ENCODE measurements at regions not wholly inside any gene's neighbourhood (a gene's known extent, or its start where the extent isn't known, plus 50 kb on each side); places are given as distances from the start of the nearest gene placed in this dataset.

DNA sequence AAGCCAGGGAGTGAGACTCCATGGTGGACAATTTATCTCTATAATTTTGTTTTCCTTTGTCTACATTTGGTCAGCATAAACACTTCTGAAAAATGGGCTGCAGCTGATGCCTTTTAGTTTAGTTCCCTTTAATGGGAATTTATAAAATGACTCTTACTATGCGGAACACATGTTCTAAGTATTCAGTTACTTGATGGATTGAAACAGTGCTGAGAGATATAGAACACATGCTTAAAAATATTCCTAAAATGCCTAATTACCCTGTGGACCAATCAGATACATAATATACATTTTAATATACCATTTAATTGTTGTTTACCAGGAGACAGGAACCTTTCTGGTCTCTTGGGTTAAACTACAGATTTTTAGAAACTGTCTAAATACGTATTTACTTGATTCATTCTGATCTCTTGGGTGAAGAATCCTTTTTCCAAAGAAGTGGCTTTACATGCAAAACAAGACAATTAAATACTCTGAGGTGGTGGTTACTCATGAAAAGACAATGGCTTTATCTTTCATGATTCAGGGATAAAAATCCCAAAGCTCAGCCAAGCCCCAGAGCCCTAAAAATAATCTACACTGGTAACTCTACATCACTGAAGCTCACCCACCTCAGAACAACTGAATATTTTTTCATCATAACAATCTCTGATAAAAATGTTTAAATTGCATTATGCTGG, 128.1 kb upstream of the SERTAD2 start:
- Histone ChIP-seq H3K18ac (ENCODE audit: low read length) (no peak overlapping the region), H3K56ac (ENCODE audit: low read length) (no peak overlapping the region), H2BK120ac (ENCODE audit: low read depth, low read length) (no peak overlapping the region), H3K23ac (ENCODE audit: low read length) (no peak overlapping the region), H3K79me1 (ENCODE audit: low read length) (no peaks in the 10 kb centered on the region), H3K4me2 (ENCODE audit: low read length) (no peak overlapping the region), H2BK5ac (ENCODE audit: low read length) (no peak overlapping the region), H3K9ac (ENCODE audit: low read length) (no peak overlapping the region), H3K4ac (ENCODE audit: low read depth, low read length) (no peak overlapping the region), H3K4me3 (ENCODE audit: low read length) (no peak overlapping the region), H4K5ac (ENCODE audit: low read length) (no peak overlapping the region), H3K27me3 (ENCODE audit: insufficient read depth, low read length, poor library complexity) (no peaks in the 10 kb centered on the region), H3K79me2 (ENCODE audit: control insufficient read depth, insufficient read depth, low read length) (no peaks in the 10 kb centered on the region), H2BK15ac (replicated peaks; ENCODE audit: low read depth) (no peak overlapping the region), H4K8ac (ENCODE audit: low read depth, low read length) (no peak overlapping the region), H3K27ac (ENCODE audit: low read depth, low read length) (no peak overlapping the region), H3K36me3 (ENCODE audit: control insufficient read depth, insufficient read depth, low read length) (no peaks in the 10 kb centered on the region), H2AK5ac (ENCODE audit: low read length) (no peak overlapping the region), H3K4me1 (ENCODE audit: control insufficient read depth, low read depth, low read length) (no peaks in the 10 kb centered on the region)
- no peak for DNase-seq
- no CpG with 5 or more reads among the region's 2 CpGs for WGBS (ENCODE audit: extremely low coverage, insufficient coverage, low lambda C conversion rate)

DNA sequence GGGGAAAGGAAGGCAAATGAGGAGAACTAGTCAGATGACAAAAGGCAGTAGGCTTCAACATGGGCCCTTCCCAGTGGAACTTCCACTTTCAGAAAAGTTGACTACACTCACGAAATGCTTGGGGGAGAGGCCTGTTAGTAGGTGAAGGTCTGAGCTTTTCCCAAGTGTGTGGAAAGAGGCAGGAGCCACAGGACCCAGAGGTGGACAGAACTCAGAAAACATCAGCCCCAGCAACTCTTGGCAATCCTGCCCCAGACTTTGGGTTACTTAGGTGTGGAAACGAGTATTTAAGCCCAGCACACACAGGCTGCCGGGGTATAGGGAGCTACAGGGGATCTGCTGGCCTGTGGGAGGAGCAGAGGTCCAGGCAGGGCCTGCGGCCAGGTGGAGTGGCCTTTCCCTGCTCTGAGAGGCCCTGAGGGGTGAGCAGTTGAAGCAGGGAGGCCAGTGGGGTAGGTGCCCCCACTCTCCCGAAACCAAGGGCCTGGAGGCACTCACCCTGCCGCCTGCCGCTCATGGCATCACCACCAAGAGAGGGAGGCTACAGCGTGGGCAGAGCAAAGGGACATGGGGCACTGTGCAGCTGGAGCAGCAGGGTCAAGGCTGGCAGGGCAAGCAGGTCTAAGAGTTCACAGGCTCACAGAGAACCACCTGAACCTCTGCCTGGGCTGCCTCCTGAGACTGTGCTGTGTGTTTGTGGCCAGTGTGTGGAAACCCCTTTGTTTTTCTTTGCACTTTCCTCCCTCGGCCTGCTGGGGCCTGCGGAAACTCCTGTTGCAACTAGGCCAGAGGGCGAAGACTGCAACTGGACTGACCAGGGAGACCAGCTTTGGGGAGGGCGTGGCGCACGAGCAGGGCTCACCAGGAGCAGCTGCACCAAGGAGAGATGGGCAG, 130.7 kb upstream of the SERTAD2 start:
- no peak for DNase-seq
- H3K36me3 ChIP-seq (ENCODE audit: control insufficient read depth, insufficient read depth, low read length), result no peaks in the 10 kb centered on the region
- no peak overlapping the region for H3K4ac ChIP-seq (ENCODE audit: low read depth, low read length)
- H3K27me3 ChIP-seq (ENCODE audit: insufficient read depth, low read length, poor library complexity), result no peaks in the 10 kb centered on the region
- H4K8ac ChIP-seq (ENCODE audit: low read depth, low read length), result no peak overlapping the region
- no peak overlapping the region for H2BK120ac ChIP-seq (ENCODE audit: low read depth, low read length)
- H2AK5ac ChIP-seq (ENCODE audit: low read length), result no peak overlapping the region
- no peaks in the 10 kb centered on the region for H3K4me1 ChIP-seq (ENCODE audit: control insufficient read depth, low read depth, low read length)
- no peak overlapping the region for H4K5ac ChIP-seq (ENCODE audit: low read length)
- H3K9ac ChIP-seq (ENCODE audit: low read length), result no peak overlapping the region
- H3K79me1 ChIP-seq (ENCODE audit: low read length), result no peaks in the 10 kb centered on the region
- H3K4me2 ChIP-seq (ENCODE audit: low read length), result no peak overlapping the region
- H3K79me2 ChIP-seq (ENCODE audit: control insufficient read depth, insufficient read depth, low read length), result no peaks in the 10 kb centered on the region
- no CpG with 5 or more reads among the region's 14 CpGs for WGBS (ENCODE audit: extremely low coverage, insufficient coverage, low lambda C conversion rate)
- H3K18ac ChIP-seq (ENCODE audit: low read length), result no peak overlapping the region
- no peak overlapping the region for H3K23ac ChIP-seq (ENCODE audit: low read length)
- no peak overlapping the region for H2BK5ac ChIP-seq (ENCODE audit: low read length)
- H3K27ac ChIP-seq (ENCODE audit: low read depth, low read length), result no peak overlapping the region
- H3K4me3 ChIP-seq (ENCODE audit: low read length), result no peak overlapping the region
- no peak overlapping the region for H3K56ac ChIP-seq (ENCODE audit: low read length)
- H2BK15ac ChIP-seq (replicated peaks; ENCODE audit: low read depth), result no peak overlapping the region

DNA sequence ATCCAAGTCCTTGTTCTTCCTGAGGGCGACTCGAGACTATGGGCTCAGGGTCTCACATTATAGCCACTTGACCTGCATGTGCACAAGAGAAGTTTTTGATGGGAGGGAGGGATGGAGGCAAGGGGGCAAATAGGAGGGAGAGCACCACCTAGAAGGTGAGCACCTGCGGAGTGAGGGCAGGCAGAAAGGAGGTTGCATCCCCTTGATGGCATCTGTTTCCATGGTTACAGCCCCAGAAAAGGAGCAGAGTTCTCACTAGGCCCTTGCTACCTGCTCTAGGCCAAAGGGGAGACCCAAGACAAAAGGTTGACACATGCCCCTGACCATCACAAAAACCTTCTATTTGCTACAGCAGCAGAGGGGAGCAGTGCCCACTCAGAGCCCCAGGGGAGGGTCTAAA, 131.5 kb upstream of the SERTAD2 start:
- Histone ChIP-seq H4K8ac (ENCODE audit: low read depth, low read length) (no peak overlapping the region), H3K79me2 (ENCODE audit: control insufficient read depth, insufficient read depth, low read length) (no peaks in the 10 kb centered on the region), H2AK5ac (ENCODE audit: low read length) (no peak overlapping the region), H4K5ac (ENCODE audit: low read length) (no peak overlapping the region), H3K4ac (ENCODE audit: low read depth, low read length) (no peak overlapping the region), H3K4me1 (ENCODE audit: control insufficient read depth, low read depth, low read length) (no peaks in the 10 kb centered on the region), H3K4me3 (ENCODE audit: low read length) (no peak overlapping the region), H3K23ac (ENCODE audit: low read length) (no peak overlapping the region), H2BK15ac (replicated peaks; ENCODE audit: low read depth) (no peak overlapping the region), H3K36me3 (ENCODE audit: control insufficient read depth, insufficient read depth, low read length) (no peaks in the 10 kb centered on the region), H3K79me1 (ENCODE audit: low read length) (no peaks in the 10 kb centered on the region), H3K18ac (ENCODE audit: low read length) (no peak overlapping the region), H3K27ac (ENCODE audit: low read depth, low read length) (no peak overlapping the region), H2BK5ac (ENCODE audit: low read length) (no peak overlapping the region), H3K56ac (ENCODE audit: low read length) (no peak overlapping the region), H3K27me3 (ENCODE audit: insufficient read depth, low read length, poor library complexity) (no peaks in the 10 kb centered on the region), H2BK120ac (ENCODE audit: low read depth, low read length) (no peak overlapping the region), H3K4me2 (ENCODE audit: low read length) (no peak overlapping the region), H3K9ac (ENCODE audit: low read length) (no peak overlapping the region)
- WGBS (ENCODE audit: extremely low coverage, insufficient coverage, low lambda C conversion rate), result no CpG with 5 or more reads among the region's 3 CpGs
- DNase-seq, result no peak

DNA sequence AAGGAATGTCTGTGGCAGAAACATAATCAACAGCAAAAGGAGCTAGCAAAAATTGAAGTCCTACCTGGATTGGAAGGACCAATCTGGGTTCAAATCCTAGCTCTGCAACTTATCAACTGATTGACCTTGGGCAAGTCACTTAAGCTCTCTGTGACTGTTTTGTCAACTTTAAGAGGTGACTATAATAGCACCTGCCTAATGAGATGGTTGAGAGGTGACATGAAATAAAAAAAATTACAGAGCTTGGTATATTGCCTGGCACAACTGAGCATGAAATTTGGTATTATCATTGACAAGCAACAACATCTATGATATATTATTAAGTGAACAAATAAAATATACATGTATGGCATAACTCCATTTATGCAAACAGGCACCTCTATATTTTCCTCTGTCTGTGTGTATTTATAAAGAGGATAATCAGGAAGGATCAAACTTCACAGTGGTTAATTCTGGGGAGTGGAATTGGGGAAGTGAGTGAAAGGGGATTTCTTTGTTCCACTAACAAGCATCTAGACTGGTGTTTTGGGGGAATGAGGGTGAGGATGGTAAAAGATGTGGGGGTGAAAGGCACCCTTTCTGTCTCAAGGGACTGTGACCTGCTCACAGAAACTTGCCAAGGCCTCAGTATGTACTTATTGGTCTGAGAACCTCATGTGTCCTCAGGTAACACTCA, 132.8 kb upstream of the SERTAD2 start:
- Histone ChIP-seq H3K4me2 (ENCODE audit: low read length) (no peak overlapping the region), H3K27ac (ENCODE audit: low read depth, low read length) (no peak overlapping the region), H3K27me3 (ENCODE audit: insufficient read depth, low read length, poor library complexity) (no peaks in the 10 kb centered on the region), H4K5ac (ENCODE audit: low read length) (no peak overlapping the region), H3K18ac (ENCODE audit: low read length) (no peak overlapping the region), H4K8ac (ENCODE audit: low read depth, low read length) (no peak overlapping the region), H3K4me1 (ENCODE audit: control insufficient read depth, low read depth, low read length) (no peaks in the 10 kb centered on the region), H3K23ac (ENCODE audit: low read length) (no peak overlapping the region), H3K4ac (ENCODE audit: low read depth, low read length) (no peak overlapping the region), H2BK5ac (ENCODE audit: low read length) (no peak overlapping the region), H2BK120ac (ENCODE audit: low read depth, low read length) (no peak overlapping the region), H2AK5ac (ENCODE audit: low read length) (no peak overlapping the region), H3K36me3 (ENCODE audit: control insufficient read depth, insufficient read depth, low read length) (no peaks in the 10 kb centered on the region), H2BK15ac (replicated peaks; ENCODE audit: low read depth) (no peak overlapping the region), H3K4me3 (ENCODE audit: low read length) (no peak overlapping the region), H3K9ac (ENCODE audit: low read length) (no peak overlapping the region), H3K56ac (ENCODE audit: low read length) (no peak overlapping the region), H3K79me1 (ENCODE audit: low read length) (no peaks in the 10 kb centered on the region), H3K79me2 (ENCODE audit: control insufficient read depth, insufficient read depth, low read length) (no peaks in the 10 kb centered on the region)
- no peak for DNase-seq

DNA sequence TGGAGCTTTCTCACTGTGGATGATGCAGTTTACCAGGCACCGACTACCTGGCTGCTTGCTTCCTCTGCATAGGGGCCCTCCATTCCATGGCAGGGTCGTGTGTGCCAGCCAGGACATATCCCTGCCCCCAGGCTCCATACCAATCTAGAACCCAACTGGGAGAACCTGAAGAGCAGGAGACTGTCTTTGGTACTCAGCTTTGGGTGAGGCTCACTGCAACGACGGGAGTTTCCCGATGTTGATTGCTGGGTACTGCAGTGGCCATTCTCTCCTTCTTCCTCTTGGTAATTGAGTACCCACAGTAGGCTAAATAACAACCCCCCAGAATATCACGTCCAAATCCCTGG, 133.3 kb upstream of the SERTAD2 start:
- Histone ChIP-seq H3K18ac (ENCODE audit: low read length) (no peak overlapping the region), H4K5ac (ENCODE audit: low read length) (no peak overlapping the region), H2BK5ac (ENCODE audit: low read length) (no peak overlapping the region), H4K8ac (ENCODE audit: low read depth, low read length) (no peak overlapping the region), H3K4me3 (ENCODE audit: low read length) (no peak overlapping the region), H3K23ac (ENCODE audit: low read length) (no peak overlapping the region), H3K56ac (ENCODE audit: low read length) (no peak overlapping the region), H3K4me1 (ENCODE audit: control insufficient read depth, low read depth, low read length) (no peaks in the 10 kb centered on the region), H3K9ac (ENCODE audit: low read length) (no peak overlapping the region), H2BK15ac (replicated peaks; ENCODE audit: low read depth) (no peak overlapping the region), H3K36me3 (ENCODE audit: control insufficient read depth, insufficient read depth, low read length) (no peaks in the 10 kb centered on the region), H2BK120ac (ENCODE audit: low read depth, low read length) (no peak overlapping the region), H3K79me1 (ENCODE audit: low read length) (no peaks in the 10 kb centered on the region), H3K4ac (ENCODE audit: low read depth, low read length) (no peak overlapping the region), H2AK5ac (ENCODE audit: low read length) (no peak overlapping the region), H3K27me3 (ENCODE audit: insufficient read depth, low read length, poor library complexity) (no peaks in the 10 kb centered on the region), H3K27ac (ENCODE audit: low read depth, low read length) (no peak overlapping the region), H3K4me2 (ENCODE audit: low read length) (no peak overlapping the region), H3K79me2 (ENCODE audit: control insufficient read depth, insufficient read depth, low read length) (no peaks in the 10 kb centered on the region)
- no CpG with 5 or more reads among the region's 6 CpGs for WGBS (ENCODE audit: extremely low coverage, insufficient coverage, low lambda C conversion rate)
- no peak for DNase-seq

Data from mesendoderm (in vitro differentiated cells).